ENCODE measurements at regions not wholly inside any gene's neighbourhood (a gene's known extent, or its start where the extent isn't known, plus 50 kb on each side); places are given as distances from the start of the nearest gene placed in this dataset.

- no TSS peak for BruUV-seq (replicated peaks)
- CTCF ChIA-PET, result interaction anchor here (0.7 kb wide), 1 partner anchor 302 kb away, joined by 3 read pairs; no protein-coding TSS in a partner anchor
These were observed 56.6 kb upstream of the RAB18 start for GRCh38 chr10:27447540-27447939.

GRCh38 chr10:27446091-27446918, 57.8 kb upstream of the RAB18 start:
- Mint-ChIP-seq H3K27me3 (ENCODE audit: unreplicated experiment) (no peaks in the 10 kb centered on the region), H3K4me3 (ENCODE audit: low read depth, unreplicated experiment) (no peak overlapping the region), H3K4me1 (ENCODE audit: low read depth, unreplicated experiment) (peaks cover 13% of the 10 kb centered on the region), H3K36me3 (ENCODE audit: insufficient read depth, unreplicated experiment) (no peaks in the 10 kb centered on the region), H3K9me3 (ENCODE audit: low read depth, unreplicated experiment) (no peaks in the 10 kb centered on the region), H3K27ac (ENCODE audit: unreplicated experiment) (no peak overlapping the region)
- BruUV-seq (replicated peaks), result no TSS peak
- TF ChIP-seq CTCF (IDR thresholded peaks at IDR 0.05; ENCODE audit: unreplicated experiment), result no peak
- no peak for DNase-seq
- intact Hi-C loops (cut with micrococcal nuclease; ENCODE audit: unreplicated experiment), result loop anchor here (1.0 to 5.0 kb wide), 3 partner anchors 37 to 210 kb away; no protein-coding TSS in a partner anchor
- CTCF ChIA-PET, result interaction anchor here (1.1 kb wide), 1 partner anchor 37 kb away, joined by 3 read pairs; no protein-coding TSS in a partner anchor

More at GRCh38 chr10:27447540-27447939, 56.6 kb upstream of the RAB18 start:
- Mint-ChIP-seq H3K36me3 (ENCODE audit: insufficient read depth, unreplicated experiment) (no peaks in the 10 kb centered on the region), H3K27ac (ENCODE audit: unreplicated experiment) (no peak overlapping the region), H3K4me3 (ENCODE audit: low read depth, unreplicated experiment) (no peak overlapping the region), H3K9me3 (ENCODE audit: low read depth, unreplicated experiment) (no peaks in the 10 kb centered on the region), H3K27me3 (ENCODE audit: unreplicated experiment) (no peaks in the 10 kb centered on the region), H3K4me1 (ENCODE audit: low read depth, unreplicated experiment) (peaks cover 13% of the 10 kb centered on the region)
- no peak for TF ChIP-seq CTCF (IDR thresholded peaks at IDR 0.05; ENCODE audit: unreplicated experiment)
- intact Hi-C loops (cut with micrococcal nuclease; ENCODE audit: unreplicated experiment), result loop anchor here (2.0 to 5.0 kb wide), 2 partner anchors 75 to 209 kb away; no protein-coding TSS in a partner anchor
- DNase-seq, result no peak

- BruUV-seq (replicated peaks), result no TSS peak
- Mint-ChIP-seq H3K27ac (ENCODE audit: unreplicated experiment) (no peak overlapping the region), H3K27me3 (ENCODE audit: unreplicated experiment) (no peaks in the 10 kb centered on the region), H3K4me1 (ENCODE audit: low read depth, unreplicated experiment) (peaks cover 13% of the 10 kb centered on the region), H3K36me3 (ENCODE audit: insufficient read depth, unreplicated experiment) (no peaks in the 10 kb centered on the region), H3K9me3 (ENCODE audit: low read depth, unreplicated experiment) (no peaks in the 10 kb centered on the region), H3K4me3 (ENCODE audit: low read depth, unreplicated experiment) (no peak overlapping the region)
- no peak for DNase-seq
- no peak for TF ChIP-seq CTCF (IDR thresholded peaks at IDR 0.05; ENCODE audit: unreplicated experiment)
- intact Hi-C loops (cut with micrococcal nuclease; ENCODE audit: unreplicated experiment), result loop anchor here (5.0 kb wide), 1 partner anchor 73 kb away; no protein-coding TSS in a partner anchor
- CTCF ChIA-PET, result interaction anchor here (0.7 kb wide), 1 partner anchor 1112 kb away, joined by 3 read pairs; no protein-coding TSS in a partner anchor
These were observed 59.0 kb upstream of the RAB18 start for GRCh38 chr10:27445070-27445469.

- DNase-seq, result no peak
- CTCF ChIA-PET, result no interaction called here
- no peaks in the 10 kb centered on the region for H3K36me3 Mint-ChIP-seq (ENCODE audit: insufficient read depth, unreplicated experiment)
- no peak overlapping the region for H3K27ac Mint-ChIP-seq (ENCODE audit: unreplicated experiment)
- TF ChIP-seq CTCF (IDR thresholded peaks at IDR 0.05; ENCODE audit: unreplicated experiment), result no peak
- no peaks in the 10 kb centered on the region for H3K4me1 Mint-ChIP-seq (ENCODE audit: low read depth, unreplicated experiment)
- H3K27me3 Mint-ChIP-seq (ENCODE audit: unreplicated experiment), result no peaks in the 10 kb centered on the region
- intact Hi-C loops (cut with micrococcal nuclease; ENCODE audit: unreplicated experiment), result no loop called here
- no TSS peak for BruUV-seq (replicated peaks)
- H3K4me3 Mint-ChIP-seq (ENCODE audit: low read depth, unreplicated experiment), result no peak overlapping the region
- H3K9me3 Mint-ChIP-seq (ENCODE audit: low read depth, unreplicated experiment), result no peaks in the 10 kb centered on the region
These were observed 63.6 kb upstream of the RAB18 start for GRCh38 chr10:27440478-27440877.
